ENCODE measurements at regions not wholly inside any gene's neighbourhood (a gene's known extent, or its start where the extent isn't known, plus 50 kb on each side); places are given as distances from the start of the nearest gene placed in this dataset.

DNA sequence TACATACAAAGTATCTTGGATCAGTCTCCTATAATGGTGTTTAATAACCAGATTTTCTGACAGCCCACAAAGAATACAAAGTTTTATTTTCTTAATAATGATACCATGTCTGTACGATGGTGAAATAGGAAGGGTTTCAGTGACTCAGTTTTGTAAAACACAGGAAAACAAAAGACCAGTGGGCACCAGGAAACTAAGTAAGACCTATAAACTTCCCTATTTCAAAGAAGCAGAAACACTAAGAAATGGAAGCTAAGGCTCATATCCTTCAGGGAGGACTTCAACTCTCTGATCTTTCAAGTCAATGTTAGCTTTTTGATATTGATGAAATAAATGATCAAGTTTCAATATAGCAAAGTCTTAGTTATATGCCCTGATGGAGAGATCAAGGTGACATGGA, 196.0 kb downstream of the DUSP6 start:
- Histone ChIP-seq H3K9me3 (ENCODE audit: low read length) (no peaks in the 10 kb centered on the region), H3K36me3 (ENCODE audit: insufficient read depth, low read length) (no peaks in the 10 kb centered on the region), H3K4me2 (ENCODE audit: low read length) (no peak overlapping the region), H4K20me1 (ENCODE audit: insufficient read depth) (no peaks in the 10 kb centered on the region), H3K27me3 (ENCODE audit: insufficient read depth, low read depth, low read length) (no peaks in the 10 kb centered on the region), H2AFZ (ENCODE audit: low read depth, low read length) (no peak overlapping the region), H3K9me2 (ENCODE audit: insufficient read depth, low read length) (no peaks in the 10 kb centered on the region), H3K79me2 (replicated peaks; ENCODE audit: insufficient read depth, low read length) (no peaks in the 10 kb centered on the region), H3K27ac (ENCODE audit: low read length) (no peak overlapping the region), H3K9ac (ENCODE audit: low read length) (no peak overlapping the region), H3K4me3 (ENCODE audit: low read length) (no peak overlapping the region), H3F3A (ENCODE audit: insufficient read depth, low read length, poor library complexity, severe bottlenecking) (no peaks in the 10 kb centered on the region)
- TF ChIP-seq SMC3 (conservative IDR thresholded peaks at IDR 0.05; ENCODE audit: poor library complexity) (no peak), EZH2 (IDR thresholded peaks at IDR 0.05; ENCODE audit: borderline replicate concordance, insufficient read depth, low read length, poor library complexity, severe bottlenecking) (no peak), MXI1 (conservative IDR thresholded peaks at IDR 0.05; ENCODE audit: poor library complexity, severe bottlenecking) (no peak), TAF1 (IDR thresholded peaks at IDR 0.05; ENCODE audit: low read depth) (no peak), EP300 (conservative IDR thresholded peaks at IDR 0.05; ENCODE audit: poor library complexity, severe bottlenecking) (no peak), RAD21 (conservative IDR thresholded peaks at IDR 0.05) (no peak), POLR2AphosphoS5 (IDR thresholded peaks at IDR 0.05) (no peak)
- TF ChIP-seq, protein P1, sequence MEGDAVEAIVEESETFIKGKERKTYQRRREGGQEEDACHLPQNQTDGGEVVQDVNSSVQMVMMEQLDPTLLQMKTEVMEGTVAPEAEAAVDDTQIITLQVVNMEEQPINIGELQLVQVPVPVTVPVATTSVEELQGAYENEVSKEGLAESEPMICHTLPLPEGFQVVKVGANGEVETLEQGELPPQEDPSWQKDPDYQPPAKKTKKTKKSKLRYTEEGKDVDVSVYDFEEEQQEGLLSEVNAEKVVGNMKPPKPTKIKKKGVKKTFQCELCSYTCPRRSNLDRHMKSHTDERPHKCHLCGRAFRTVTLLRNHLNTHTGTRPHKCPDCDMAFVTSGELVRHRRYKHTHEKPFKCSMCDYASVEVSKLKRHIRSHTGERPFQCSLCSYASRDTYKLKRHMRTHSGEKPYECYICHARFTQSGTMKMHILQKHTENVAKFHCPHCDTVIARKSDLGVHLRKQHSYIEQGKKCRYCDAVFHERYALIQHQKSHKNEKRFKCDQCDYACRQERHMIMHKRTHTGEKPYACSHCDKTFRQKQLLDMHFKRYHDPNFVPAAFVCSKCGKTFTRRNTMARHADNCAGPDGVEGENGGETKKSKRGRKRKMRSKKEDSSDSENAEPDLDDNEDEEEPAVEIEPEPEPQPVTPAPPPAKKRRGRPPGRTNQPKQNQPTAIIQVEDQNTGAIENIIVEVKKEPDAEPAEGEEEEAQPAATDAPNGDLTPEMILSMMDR (IDR thresholded peaks at IDR 0.05; ENCODE audit: poor library complexity, severe bottlenecking), result no peak
- TF ChIP-seq, protein P2, sequence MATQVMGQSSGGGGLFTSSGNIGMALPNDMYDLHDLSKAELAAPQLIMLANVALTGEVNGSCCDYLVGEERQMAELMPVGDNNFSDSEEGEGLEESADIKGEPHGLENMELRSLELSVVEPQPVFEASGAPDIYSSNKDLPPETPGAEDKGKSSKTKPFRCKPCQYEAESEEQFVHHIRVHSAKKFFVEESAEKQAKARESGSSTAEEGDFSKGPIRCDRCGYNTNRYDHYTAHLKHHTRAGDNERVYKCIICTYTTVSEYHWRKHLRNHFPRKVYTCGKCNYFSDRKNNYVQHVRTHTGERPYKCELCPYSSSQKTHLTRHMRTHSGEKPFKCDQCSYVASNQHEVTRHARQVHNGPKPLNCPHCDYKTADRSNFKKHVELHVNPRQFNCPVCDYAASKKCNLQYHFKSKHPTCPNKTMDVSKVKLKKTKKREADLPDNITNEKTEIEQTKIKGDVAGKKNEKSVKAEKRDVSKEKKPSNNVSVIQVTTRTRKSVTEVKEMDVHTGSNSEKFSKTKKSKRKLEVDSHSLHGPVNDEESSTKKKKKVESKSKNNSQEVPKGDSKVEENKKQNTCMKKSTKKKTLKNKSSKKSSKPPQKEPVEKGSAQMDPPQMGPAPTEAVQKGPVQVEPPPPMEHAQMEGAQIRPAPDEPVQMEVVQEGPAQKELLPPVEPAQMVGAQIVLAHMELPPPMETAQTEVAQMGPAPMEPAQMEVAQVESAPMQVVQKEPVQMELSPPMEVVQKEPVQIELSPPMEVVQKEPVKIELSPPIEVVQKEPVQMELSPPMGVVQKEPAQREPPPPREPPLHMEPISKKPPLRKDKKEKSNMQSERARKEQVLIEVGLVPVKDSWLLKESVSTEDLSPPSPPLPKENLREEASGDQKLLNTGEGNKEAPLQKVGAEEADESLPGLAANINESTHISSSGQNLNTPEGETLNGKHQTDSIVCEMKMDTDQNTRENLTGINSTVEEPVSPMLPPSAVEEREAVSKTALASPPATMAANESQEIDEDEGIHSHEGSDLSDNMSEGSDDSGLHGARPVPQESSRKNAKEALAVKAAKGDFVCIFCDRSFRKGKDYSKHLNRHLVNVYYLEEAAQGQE (IDR thresholded peaks at IDR 0.05; ENCODE audit: borderline replicate concordance), result no peak

DNA sequence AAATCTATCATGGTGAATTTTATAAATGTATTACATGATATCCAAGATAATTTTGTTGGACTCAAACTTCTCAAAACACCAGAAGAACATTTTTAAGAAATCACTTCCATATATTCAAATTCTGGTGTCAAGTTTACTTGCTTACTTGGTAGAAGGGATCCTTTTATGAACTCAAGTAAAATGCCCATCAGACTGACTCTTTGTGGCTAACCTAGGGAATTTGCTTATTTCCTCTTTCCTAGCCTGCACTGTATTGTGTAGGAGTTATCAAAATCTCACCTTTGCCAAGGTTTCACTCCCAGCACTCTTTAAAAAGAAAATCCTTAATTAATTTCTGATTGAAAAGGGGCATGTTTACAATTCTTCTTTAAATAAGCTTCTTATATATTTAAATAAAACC, 196.5 kb downstream of the DUSP6 start:
- Histone ChIP-seq H2AFZ (ENCODE audit: low read depth, low read length) (no peak overlapping the region), H3K9me2 (ENCODE audit: insufficient read depth, low read length) (no peaks in the 10 kb centered on the region), H3K4me2 (ENCODE audit: low read length) (no peak overlapping the region), H3K79me2 (replicated peaks; ENCODE audit: insufficient read depth, low read length) (no peaks in the 10 kb centered on the region), H3K4me3 (ENCODE audit: low read length) (no peak overlapping the region), H3K36me3 (ENCODE audit: insufficient read depth, low read length) (no peaks in the 10 kb centered on the region), H3F3A (ENCODE audit: insufficient read depth, low read length, poor library complexity, severe bottlenecking) (no peaks in the 10 kb centered on the region), H3K9ac (ENCODE audit: low read length) (no peak overlapping the region), H3K27me3 (ENCODE audit: insufficient read depth, low read depth, low read length) (no peaks in the 10 kb centered on the region), H4K20me1 (ENCODE audit: insufficient read depth) (no peaks in the 10 kb centered on the region), H3K9me3 (ENCODE audit: low read length) (no peaks in the 10 kb centered on the region), H3K27ac (ENCODE audit: low read length) (no peak overlapping the region)
- TF ChIP-seq, protein P2 (IDR thresholded peaks at IDR 0.05; ENCODE audit: borderline replicate concordance), result no peak
- TF ChIP-seq MXI1 (conservative IDR thresholded peaks at IDR 0.05; ENCODE audit: poor library complexity, severe bottlenecking) (no peak), EP300 (conservative IDR thresholded peaks at IDR 0.05; ENCODE audit: poor library complexity, severe bottlenecking) (no peak), EZH2 (IDR thresholded peaks at IDR 0.05; ENCODE audit: borderline replicate concordance, insufficient read depth, low read length, poor library complexity, severe bottlenecking) (no peak), SMC3 (conservative IDR thresholded peaks at IDR 0.05; ENCODE audit: poor library complexity) (no peak), POLR2AphosphoS5 (IDR thresholded peaks at IDR 0.05) (no peak), RAD21 (conservative IDR thresholded peaks at IDR 0.05) (no peak), TAF1 (IDR thresholded peaks at IDR 0.05; ENCODE audit: low read depth) (no peak)
- TF ChIP-seq, protein P1 (IDR thresholded peaks at IDR 0.05; ENCODE audit: poor library complexity, severe bottlenecking), result no peak
